H1 (cell line): ENCODE measurements at regions not wholly inside any gene's neighbourhood (a gene's known extent, or its start where the extent isn't known, plus 50 kb on each side); places are given as distances from the start of the nearest gene placed in this dataset.

ENCODE experiments used
- ATF3 ChIP-seq: IDR thresholded peaks from 2 replicates; pipeline ENCODE4 v1.6.1; 2011; ENCODE audit warnings: low read depth, mild to moderate bottlenecking, low read length; ENCODE audit not compliant: insufficient read depth
- CTCF ChIP-seq, 3 experiments: IDR thresholded peaks; 1 replicate in 2 of 3; 2 replicates in 1 of 3; pipeline versions ENCODE4 v1.5.1 to v1.6.1; 2011; ENCODE audit warnings: low read length in 3 of 3, mild to moderate bottlenecking in 3 of 3, inconsistent platforms in 2 of 3, low read depth in 1 of 3, moderate library complexity in 1 of 3; ENCODE audit not compliant: insufficient read depth in 1 of 3; ENCODE audit errors: control extremely low read depth in 1 of 3
- EZH2 ChIP-seq: fragments of 200-600 bp; sonication (generic); IDR thresholded peaks from 2 replicates; pipeline ENCODE4 v1.7.1; 2012; ENCODE audit warnings: low read depth, mild to moderate bottlenecking, moderate library complexity, low read length, inconsistent platforms; ENCODE audit not compliant: severe bottlenecking
- GABPA ChIP-seq: IDR thresholded peaks from 2 replicates; pipeline ENCODE4 v1.6.1; 2011; ENCODE audit warnings: mild to moderate bottlenecking, low read length, moderate library complexity, borderline replicate concordance; ENCODE audit not compliant: insufficient read depth
- JUND ChIP-seq: IDR thresholded peaks from 2 replicates; pipeline ENCODE4 v1.6.1; 2011; ENCODE audit warnings: mild to moderate bottlenecking, improper control_type of control experiment, low read length
- MAX ChIP-seq: IDR thresholded peaks from 2 replicates; pipeline ENCODE4 v1.6.1; 2012; ENCODE audit warnings: inconsistent platforms
- NRF1 ChIP-seq: IDR thresholded peaks from 2 replicates; pipeline ENCODE4 v1.6.1; 2011; ENCODE audit warnings: mild to moderate bottlenecking, low read depth, low read length, improper control_type of control experiment
- POLR2A ChIP-seq, 2 experiments: IDR thresholded peaks; 1 replicate in 1 of 2; 2 replicates in 1 of 2; pipeline ENCODE4 v1.6.1; 2011; ENCODE audit warnings: low read depth in 2 of 2, low read length in 2 of 2, mild to moderate bottlenecking in 2 of 2; ENCODE audit errors: control extremely low read depth in 1 of 2
- SUZ12 ChIP-seq: fragments of 200-600 bp; sonication (generic); IDR thresholded peaks from 2 replicates; pipeline ENCODE4 v1.6.1; 2012; ENCODE audit warnings: mild to moderate bottlenecking, inconsistent platforms, low read length, moderate library complexity, mixed read lengths
- TAF1 ChIP-seq: IDR thresholded peaks from 2 replicates; pipeline ENCODE4 v1.6.1; 2011; ENCODE audit warnings: mild to moderate bottlenecking, low read depth, low read length
- ZNF274 ChIP-seq: IDR thresholded peaks from 2 replicates; pipeline ENCODE4 v1.7.0; 2012; ENCODE audit warnings: low read length, borderline replicate concordance; ENCODE audit errors: extremely low read depth

- TF ChIP-seq SUZ12 (no peak), CTCF (IDR thresholded peaks at IDR 0.05; ENCODE audit: control extremely low read depth in 1 of 3, insufficient read depth in 1 of 3, low read depth in 1 of 3, low read length in 3 of 3) (no peak), NRF1 (no peak), ATF3 (no peak), ZNF274 (no peak), GABPA (no peak), JUND (no peak), POLR2A (IDR thresholded peaks at IDR 0.05; ENCODE audit: control extremely low read depth in 1 of 2, low read depth in 2 of 2, low read length in 2 of 2) (no peak), TAF1 (no peak), MAX (no peak), EZH2 (no peak)
Measured at GRCh38 chr2:176934869-176935415, 277.7 kb upstream of the HNRNPA3 start.
